ENCODE measurements at regions not wholly inside any gene's neighbourhood (a gene's known extent, or its start where the extent isn't known, plus 50 kb on each side); places are given as distances from the start of the nearest gene placed in this dataset.

DNA sequence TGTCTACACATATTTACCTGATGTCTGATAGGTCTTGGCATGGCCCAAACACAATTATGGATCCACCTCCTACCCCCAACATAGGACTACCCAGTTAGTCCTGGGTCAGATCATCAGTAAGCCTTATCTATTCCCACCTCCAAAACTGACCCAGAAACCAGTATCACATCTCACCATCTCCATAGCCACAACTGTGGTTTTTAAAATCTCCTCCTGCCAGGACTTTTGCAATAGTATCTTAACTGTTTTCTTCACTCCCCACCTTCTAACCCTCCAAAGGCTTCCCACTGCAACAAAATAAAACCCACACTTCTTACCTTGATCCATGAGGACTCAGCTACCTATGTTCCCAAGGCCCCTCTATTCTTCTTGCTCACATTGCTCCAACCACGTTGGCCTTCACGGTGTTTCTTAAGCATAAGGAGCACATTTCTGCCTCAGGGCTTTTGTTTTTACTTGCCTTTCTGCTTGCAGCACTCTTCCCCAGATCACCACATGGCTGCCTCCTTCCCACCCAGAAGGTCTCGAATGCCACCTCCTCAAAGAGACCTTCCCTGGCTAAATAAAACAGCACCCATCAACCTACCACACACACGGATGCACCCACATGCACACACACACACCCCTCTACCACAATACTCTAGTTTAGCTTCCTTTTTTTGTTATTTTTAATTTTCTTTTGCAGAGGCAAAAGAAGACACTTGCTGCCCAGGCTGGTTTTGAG, 125.9 kb upstream of the SLC1A4 start (continued):
- TF ChIP-seq, protein P1, sequence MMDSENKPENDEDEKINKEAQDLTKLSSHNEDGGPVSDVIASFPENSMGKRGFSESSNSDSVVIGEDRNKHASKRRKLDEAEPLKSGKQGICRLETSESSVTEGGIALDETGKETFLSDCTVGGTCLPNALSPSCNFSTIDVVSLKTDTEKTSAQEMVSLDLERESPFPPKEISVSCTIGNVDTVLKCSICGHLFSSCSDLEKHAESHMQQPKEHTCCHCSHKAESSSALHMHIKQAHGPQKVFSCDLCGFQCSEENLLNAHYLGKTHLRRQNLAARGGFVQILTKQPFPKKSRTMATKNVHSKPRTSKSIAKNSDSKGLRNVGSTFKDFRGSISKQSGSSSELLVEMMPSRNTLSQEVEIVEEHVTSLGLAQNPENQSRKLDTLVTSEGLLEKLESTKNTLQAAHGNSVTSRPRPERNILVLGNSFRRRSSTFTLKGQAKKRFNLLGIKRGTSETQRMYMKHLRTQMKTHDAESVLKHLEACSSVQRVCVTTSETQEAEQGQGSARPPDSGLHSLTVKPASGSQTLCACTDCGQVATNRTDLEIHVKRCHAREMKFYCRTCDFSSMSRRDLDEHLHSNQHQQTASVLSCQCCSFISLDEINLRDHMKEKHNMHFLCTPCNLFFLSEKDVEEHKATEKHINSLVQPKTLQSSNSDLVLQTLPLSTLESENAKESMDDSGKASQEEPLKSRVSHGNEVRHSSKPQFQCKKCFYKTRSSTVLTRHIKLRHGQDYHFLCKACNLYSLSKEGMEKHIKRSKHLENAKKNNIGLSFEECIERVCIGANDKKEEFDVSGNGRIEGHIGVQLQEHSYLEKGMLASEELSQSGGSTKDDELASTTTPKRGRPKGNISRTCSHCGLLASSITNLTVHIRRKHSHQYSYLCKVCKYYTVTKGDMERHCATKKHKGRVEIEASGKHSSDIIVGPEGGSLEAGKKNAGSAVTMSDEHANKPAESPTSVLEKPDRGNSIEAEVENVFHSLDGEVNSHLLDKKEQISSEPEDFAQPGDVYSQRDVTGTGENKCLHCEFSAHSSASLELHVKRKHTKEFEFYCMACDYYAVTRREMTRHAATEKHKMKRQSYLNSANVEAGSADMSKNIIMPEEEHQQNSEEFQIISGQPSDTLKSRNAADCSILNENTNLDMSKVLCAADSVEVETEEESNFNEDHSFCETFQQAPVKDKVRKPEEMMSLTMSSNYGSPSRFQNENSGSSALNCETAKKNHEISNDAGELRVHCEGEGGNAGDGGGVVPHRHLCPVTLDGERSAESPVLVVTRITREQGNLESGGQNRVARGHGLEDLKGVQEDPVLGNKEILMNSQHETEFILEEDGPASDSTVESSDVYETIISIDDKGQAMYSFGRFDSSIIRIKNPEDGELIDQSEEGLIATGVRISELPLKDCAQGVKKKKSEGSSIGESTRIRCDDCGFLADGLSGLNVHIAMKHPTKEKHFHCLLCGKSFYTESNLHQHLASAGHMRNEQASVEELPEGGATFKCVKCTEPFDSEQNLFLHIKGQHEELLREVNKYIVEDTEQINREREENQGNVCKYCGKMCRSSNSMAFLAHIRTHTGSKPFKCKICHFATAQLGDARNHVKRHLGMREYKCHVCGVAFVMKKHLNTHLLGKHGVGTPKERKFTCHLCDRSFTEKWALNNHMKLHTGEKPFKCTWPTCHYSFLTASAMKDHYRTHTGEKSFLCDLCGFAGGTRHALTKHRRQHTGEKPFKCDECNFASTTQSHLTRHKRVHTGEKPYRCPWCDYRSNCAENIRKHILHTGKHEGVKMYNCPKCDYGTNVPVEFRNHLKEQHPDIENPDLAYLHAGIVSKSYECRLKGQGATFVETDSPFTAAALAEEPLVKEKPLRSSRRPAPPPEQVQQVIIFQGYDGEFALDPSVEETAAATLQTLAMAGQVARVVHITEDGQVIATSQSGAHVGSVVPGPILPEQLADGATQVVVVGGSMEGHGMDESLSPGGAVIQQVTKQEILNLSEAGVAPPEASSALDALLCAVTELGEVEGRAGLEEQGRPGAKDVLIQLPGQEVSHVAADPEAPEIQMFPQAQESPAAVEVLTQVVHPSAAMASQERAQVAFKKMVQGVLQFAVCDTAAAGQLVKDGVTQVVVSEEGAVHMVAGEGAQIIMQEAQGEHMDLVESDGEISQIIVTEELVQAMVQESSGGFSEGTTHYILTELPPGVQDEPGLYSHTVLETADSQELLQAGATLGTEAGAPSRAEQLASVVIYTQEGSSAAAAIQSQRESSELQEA (CRISPR knock-in tag; IDR thresholded peaks at IDR 0.05; ENCODE audit: not compliant biosample characterization) = no peak
- TF ChIP-seq, protein P2, sequence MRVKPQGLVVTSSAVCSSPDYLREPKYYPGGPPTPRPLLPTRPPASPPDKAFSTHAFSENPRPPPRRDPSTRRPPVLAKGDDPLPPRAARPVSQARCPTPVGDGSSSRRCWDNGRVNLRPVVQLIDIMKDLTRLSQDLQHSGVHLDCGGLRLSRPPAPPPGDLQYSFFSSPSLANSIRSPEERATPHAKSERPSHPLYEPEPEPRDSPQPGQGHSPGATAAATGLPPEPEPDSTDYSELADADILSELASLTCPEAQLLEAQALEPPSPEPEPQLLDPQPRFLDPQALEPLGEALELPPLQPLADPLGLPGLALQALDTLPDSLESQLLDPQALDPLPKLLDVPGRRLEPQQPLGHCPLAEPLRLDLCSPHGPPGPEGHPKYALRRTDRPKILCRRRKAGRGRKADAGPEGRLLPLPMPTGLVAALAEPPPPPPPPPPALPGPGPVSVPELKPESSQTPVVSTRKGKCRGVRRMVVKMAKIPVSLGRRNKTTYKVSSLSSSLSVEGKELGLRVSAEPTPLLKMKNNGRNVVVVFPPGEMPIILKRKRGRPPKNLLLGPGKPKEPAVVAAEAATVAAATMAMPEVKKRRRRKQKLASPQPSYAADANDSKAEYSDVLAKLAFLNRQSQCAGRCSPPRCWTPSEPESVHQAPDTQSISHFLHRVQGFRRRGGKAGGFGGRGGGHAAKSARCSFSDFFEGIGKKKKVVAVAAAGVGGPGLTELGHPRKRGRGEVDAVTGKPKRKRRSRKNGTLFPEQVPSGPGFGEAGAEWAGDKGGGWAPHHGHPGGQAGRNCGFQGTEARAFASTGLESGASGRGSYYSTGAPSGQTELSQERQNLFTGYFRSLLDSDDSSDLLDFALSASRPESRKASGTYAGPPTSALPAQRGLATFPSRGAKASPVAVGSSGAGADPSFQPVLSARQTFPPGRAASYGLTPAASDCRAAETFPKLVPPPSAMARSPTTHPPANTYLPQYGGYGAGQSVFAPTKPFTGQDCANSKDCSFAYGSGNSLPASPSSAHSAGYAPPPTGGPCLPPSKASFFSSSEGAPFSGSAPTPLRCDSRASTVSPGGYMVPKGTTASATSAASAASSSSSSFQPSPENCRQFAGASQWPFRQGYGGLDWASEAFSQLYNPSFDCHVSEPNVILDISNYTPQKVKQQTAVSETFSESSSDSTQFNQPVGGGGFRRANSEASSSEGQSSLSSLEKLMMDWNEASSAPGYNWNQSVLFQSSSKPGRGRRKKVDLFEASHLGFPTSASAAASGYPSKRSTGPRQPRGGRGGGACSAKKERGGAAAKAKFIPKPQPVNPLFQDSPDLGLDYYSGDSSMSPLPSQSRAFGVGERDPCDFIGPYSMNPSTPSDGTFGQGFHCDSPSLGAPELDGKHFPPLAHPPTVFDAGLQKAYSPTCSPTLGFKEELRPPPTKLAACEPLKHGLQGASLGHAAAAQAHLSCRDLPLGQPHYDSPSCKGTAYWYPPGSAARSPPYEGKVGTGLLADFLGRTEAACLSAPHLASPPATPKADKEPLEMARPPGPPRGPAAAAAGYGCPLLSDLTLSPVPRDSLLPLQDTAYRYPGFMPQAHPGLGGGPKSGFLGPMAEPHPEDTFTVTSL (CRISPR knock-in tag; IDR thresholded peaks at IDR 0.05; ENCODE audit: borderline replicate concordance) = no peak
- no peak for TF ChIP-seq ZBTB7B (CRISPR knock-in tag; IDR thresholded peaks at IDR 0.05)

Data from HepG2 (cell line).